Upper lobe of left lung (tissue), 4 donors: ENCODE measurements at regions not wholly inside any gene's neighbourhood (a gene's known extent, or its start where the extent isn't known, plus 50 kb on each side); places are given as distances from the start of the nearest gene placed in this dataset.

ENCODE experiments used
- POLR2A ChIP-seq, 4 donors: fragments of 450-650 bp; IDR thresholded peaks; one replicate each; pipeline ENCODE4 v1.5.1; 2016 to 2017; ENCODE audit warnings: antibody characterized with exemption in 4 of 4, mild to moderate bottlenecking in 2 of 4
- TF ChIP-seq, protein P1 (sequence below), 6 experiments: fragments of 450-650 bp in 4 of 6; fragments of 200-600 bp in 2 of 6; sonication (generic) in 2 of 6; IDR thresholded peaks; one replicate each; pipeline ENCODE4 v1.5.1; 2016 to 2019; ENCODE audit warnings: antibody characterized with exemption in 6 of 6

DNA sequence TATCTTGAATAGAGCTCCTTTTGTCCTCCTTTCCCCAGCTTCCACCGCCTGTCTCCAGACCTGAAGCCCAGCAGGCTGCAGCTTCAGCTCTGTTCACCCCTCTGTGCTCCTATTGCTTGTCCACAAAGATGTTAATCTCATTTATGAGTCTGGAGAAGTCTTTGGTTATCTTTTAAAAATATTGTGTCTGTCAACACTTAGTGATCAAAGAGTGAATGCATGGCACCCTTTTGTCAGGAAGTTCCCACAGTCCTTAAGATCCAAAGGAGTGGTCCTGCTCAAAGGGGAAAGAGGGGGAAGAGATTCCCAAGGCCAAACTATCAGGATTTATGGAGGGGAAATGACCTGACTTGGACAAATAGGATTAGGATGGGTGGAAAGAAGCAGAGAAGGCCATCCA is 118.9 kb downstream of the ACAA2 start:
- TF ChIP-seq POLR2A (IDR thresholded peaks at IDR 0.05): no peak
- TF ChIP-seq, protein P1, sequence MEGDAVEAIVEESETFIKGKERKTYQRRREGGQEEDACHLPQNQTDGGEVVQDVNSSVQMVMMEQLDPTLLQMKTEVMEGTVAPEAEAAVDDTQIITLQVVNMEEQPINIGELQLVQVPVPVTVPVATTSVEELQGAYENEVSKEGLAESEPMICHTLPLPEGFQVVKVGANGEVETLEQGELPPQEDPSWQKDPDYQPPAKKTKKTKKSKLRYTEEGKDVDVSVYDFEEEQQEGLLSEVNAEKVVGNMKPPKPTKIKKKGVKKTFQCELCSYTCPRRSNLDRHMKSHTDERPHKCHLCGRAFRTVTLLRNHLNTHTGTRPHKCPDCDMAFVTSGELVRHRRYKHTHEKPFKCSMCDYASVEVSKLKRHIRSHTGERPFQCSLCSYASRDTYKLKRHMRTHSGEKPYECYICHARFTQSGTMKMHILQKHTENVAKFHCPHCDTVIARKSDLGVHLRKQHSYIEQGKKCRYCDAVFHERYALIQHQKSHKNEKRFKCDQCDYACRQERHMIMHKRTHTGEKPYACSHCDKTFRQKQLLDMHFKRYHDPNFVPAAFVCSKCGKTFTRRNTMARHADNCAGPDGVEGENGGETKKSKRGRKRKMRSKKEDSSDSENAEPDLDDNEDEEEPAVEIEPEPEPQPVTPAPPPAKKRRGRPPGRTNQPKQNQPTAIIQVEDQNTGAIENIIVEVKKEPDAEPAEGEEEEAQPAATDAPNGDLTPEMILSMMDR (IDR thresholded peaks at IDR 0.05): no peak
